GM12878 (cell line): ENCODE measurements at regions not wholly inside any gene's neighbourhood (a gene's known extent, or its start where the extent isn't known, plus 50 kb on each side); places are given as distances from the start of the nearest gene placed in this dataset.

ENCODE experiments used
- BHLHE40 ChIP-seq, 2 experiments: fragments of 450-650 bp in 1 of 2; IDR thresholded peaks; 2 replicates each; pipeline ENCODE4 v1.6.1; 2011 to 2017; ENCODE audit warnings: low read depth in 2 of 2, borderline replicate concordance in 1 of 2, improper control_type of control experiment in 1 of 2, low read length in 1 of 2, mild to moderate bottlenecking in 1 of 2
- CBFB ChIP-seq: IDR thresholded peaks from 2 replicates; pipeline ENCODE4 v1.6.1; 2016; ENCODE audit warnings: antibody characterized with exemption, low read depth
- CTCF ChIP-seq, 3 experiments: IDR thresholded peaks in 2 of 3; conservative IDR thresholded peaks in 1 of 3; 2 replicates each; pipeline ENCODE4 v1.5.1; 2011; ENCODE audit warnings: low read depth in 3 of 3, low read length in 3 of 3, mild to moderate bottlenecking in 3 of 3, control low read depth in 2 of 3, moderate library complexity in 2 of 3, inconsistent platforms in 1 of 3, mixed read lengths in 1 of 3; ENCODE audit not compliant: control insufficient read depth in 2 of 3, insufficient read depth in 1 of 3; ENCODE audit errors: extremely low read depth in 1 of 3
- EZH2 ChIP-seq: IDR thresholded peaks from 2 replicates; pipeline ENCODE4 v1.6.1; 2012; ENCODE audit warnings: low read depth, mild to moderate bottlenecking, control low read depth, inconsistent platforms, low read length, borderline replicate concordance; ENCODE audit not compliant: control insufficient read depth
- NFYA ChIP-seq: IDR thresholded peaks from 2 replicates; pipeline ENCODE4 v1.6.1; 2011; ENCODE audit warnings: low read depth, mild to moderate bottlenecking, low read length, improper control_type of control experiment, borderline replicate concordance
- POLR2A ChIP-seq: IDR thresholded peaks from 2 replicates; pipeline ENCODE4 v1.6.1; 2011; ENCODE audit warnings: low read depth, mild to moderate bottlenecking, low read length
- RAD21 ChIP-seq: IDR thresholded peaks from 2 replicates; pipeline ENCODE4 v1.6.1; 2011; ENCODE audit warnings: mild to moderate bottlenecking, low read depth, low read length, moderate library complexity; ENCODE audit not compliant: insufficient read depth
- RCOR1 ChIP-seq: conservative IDR thresholded peaks from 2 replicates; pipeline ENCODE4 v1.6.1; 2012; ENCODE audit warnings: low read depth, low read length, improper control_type of control experiment
- TF ChIP-seq, protein P1 (sequence below): fragments of 450-650 bp; formaldehyde crosslinking; IDR thresholded peaks from 2 replicates; pipeline ENCODE4 v1.5.0; 2022; ENCODE audit warnings: mild to moderate bottlenecking, missing genetic modification characterization

- no peak for TF ChIP-seq CTCF (IDR thresholded peaks at IDR 0.05 in 2 of 3, conservative IDR thresholded peaks at IDR 0.05 in 1 of 3; ENCODE audit: control insufficient read depth in 2 of 3, extremely low read depth in 1 of 3, insufficient read depth in 1 of 3, low read depth in 3 of 3, low read length in 3 of 3)
- TF ChIP-seq RCOR1, result no peak
- no peak for TF ChIP-seq EZH2
- TF ChIP-seq NFYA, result no peak
- no peak for TF ChIP-seq BHLHE40 (IDR thresholded peaks at IDR 0.05; ENCODE audit: borderline replicate concordance in 1 of 2, low read depth in 2 of 2, low read length in 1 of 2)
- no peak for TF ChIP-seq RAD21
- no peak for TF ChIP-seq CBFB
- no peak for TF ChIP-seq POLR2A
- TF ChIP-seq, protein P1, sequence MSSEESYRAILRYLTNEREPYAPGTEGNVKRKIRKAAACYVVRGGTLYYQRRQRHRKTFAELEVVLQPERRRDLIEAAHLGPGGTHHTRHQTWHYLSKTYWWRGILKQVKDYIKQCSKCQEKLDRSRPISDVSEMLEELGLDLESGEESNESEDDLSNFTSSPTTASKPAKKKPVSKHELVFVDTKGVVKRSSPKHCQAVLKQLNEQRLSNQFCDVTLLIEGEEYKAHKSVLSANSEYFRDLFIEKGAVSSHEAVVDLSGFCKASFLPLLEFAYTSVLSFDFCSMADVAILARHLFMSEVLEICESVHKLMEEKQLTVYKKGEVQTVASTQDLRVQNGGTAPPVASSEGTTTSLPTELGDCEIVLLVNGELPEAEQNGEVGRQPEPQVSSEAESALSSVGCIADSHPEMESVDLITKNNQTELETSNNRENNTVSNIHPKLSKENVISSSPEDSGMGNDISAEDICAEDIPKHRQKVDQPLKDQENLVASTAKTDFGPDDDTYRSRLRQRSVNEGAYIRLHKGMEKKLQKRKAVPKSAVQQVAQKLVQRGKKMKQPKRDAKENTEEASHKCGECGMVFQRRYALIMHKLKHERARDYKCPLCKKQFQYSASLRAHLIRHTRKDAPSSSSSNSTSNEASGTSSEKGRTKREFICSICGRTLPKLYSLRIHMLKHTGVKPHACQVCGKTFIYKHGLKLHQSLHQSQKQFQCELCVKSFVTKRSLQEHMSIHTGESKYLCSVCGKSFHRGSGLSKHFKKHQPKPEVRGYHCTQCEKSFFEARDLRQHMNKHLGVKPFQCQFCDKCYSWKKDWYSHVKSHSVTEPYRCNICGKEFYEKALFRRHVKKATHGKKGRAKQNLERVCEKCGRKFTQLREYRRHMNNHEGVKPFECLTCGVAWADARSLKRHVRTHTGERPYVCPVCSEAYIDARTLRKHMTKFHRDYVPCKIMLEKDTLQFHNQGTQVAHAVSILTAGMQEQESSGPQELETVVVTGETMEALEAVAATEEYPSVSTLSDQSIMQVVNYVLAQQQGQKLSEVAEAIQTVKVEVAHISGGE (CRISPR knock-in tag), result no peak
Measured at GRCh38 chr3:71900057-71900456, 115.1 kb upstream of the PROK2 start.
